ENCODE measurements at regions not wholly inside any gene's neighbourhood (a gene's known extent, or its start where the extent isn't known, plus 50 kb on each side); places are given as distances from the start of the nearest gene placed in this dataset.
A peak's percentile ranks its signal among the peaks of the same experiment; 100 is the strongest.

DNA sequence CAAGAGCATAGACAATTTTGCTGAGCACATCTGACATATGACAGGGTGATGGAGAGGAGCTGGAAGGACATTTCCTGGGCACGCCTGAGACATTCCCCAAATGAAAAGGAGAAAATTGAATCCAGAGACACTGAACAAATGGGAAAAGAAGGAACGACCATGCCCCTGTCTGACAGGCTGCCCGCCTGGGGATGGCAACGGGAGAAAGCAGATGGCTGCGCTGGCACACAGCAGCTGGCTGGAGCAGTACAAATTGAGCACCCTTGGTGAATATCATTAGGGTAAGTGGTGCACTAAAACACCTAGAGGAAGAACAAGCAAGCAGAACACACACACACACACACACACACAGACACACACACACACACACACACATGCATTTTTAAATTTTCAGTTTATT is 174.3 kb upstream of the DUSP10 start:
- DNase-seq (ENCODE audit: low read depth in 2 of 2), result no peak

DNA sequence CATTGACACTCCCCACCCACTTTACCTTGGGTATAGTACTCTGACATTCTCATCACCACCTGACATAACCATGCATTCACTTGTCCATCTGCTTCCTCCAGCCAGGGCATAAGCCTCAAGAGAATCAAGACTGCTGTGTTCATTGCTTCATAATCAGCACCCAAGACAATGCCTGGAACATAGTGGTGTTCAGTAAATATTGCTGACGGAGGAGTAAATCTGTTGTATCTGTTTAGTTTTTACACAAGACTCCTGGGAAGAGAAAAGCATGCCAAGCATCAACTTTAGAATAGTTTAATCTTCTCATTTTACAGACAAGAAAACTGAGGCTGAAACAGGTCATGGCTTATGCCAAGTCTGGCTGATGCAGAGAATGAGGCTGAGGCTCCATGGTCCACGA is 173.9 kb upstream of the DUSP10 start:
- DNase-seq (ENCODE audit: low read depth in 2 of 2), result no peak

GRCh38 chr1:221913351-221913892 is 171.5 kb upstream of the DUSP10 start:
- no peak for DNase-seq (ENCODE audit: low read depth in 2 of 2)

- no peak for DNase-seq (ENCODE audit: low read depth in 2 of 2)
Measured at GRCh38 chr1:221912230-221912629, 170.3 kb upstream of the DUSP10 start.

GRCh38 chr1:221911714-221912113 is 169.8 kb upstream of the DUSP10 start:
- DNase-seq (ENCODE audit: low read depth in 2 of 2), result no peak

DNA sequence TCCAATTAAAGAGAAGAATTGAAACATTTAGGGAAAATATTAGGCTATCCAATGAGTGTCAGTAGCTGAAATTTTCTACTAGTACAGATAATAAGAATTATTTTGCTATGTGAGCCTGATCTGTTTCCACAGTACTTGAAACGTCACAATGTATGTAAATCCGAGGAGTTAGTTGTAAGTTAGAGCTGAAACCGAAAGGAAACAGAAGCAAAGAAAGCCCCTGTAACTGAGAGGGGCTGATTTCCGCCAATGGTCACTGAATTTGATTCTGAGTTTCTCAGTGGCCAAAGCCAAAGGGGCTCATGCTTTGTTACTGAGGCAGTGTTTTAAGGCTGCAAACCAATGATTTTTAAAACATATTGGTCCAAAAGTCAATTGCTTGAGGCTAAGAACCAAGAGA is 168.3 kb upstream of the DUSP10 start:
- no peak for DNase-seq (ENCODE audit: low read depth in 2 of 2)

- DNase-seq (ENCODE audit: low read depth in 2 of 2), result no peak
Measured at GRCh38 chr1:221908573-221908972, 166.7 kb upstream of the DUSP10 start.

GRCh38 chr1:221907166-221907932 is 165.5 kb upstream of the DUSP10 start:
- no peak for DNase-seq (ENCODE audit: low read depth in 2 of 2)

DNA sequence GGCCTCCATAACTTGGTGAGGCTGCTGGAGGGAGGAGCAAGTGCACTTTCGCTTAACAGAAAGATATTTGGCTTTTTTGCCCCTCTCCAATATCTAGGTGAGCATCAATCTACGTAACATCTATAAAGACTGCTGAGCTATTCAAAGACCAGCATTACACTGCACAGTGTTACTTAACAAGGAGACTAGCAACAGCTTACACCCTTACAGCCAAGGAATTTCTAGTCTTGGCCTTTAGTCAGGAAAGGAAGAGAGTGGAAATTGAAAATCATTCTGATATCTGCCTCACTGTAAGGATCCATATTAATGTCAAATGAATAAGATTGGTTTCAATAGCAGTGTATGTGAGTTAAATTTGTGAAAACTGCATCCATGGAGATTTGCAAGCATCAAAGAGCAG is 163.9 kb upstream of the DUSP10 start:
- DNase-seq (ENCODE audit: low read depth in 2 of 2), result no peak

DNA sequence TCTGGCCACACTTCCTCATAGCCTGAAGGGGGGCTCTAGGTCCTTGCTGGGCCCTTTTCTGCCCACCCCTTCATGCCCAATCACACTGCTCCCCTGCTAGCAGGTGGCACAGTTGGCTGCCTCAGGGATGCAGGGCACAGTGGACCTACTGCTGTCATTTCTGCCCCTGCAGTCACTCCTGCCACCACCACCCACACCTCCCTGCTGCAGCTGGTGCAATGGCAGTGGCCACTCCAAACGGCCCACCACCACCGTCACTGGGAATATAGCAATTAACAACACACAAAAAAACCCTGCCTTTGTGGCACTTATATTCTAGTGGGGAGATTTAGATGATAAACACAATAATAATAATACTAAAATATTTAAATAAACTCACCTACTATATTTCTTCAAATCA is 162.4 kb upstream of the DUSP10 start:
- no peak for DNase-seq (ENCODE audit: low read depth in 2 of 2)

- DNase-seq (ENCODE audit: low read depth in 2 of 2), result no peak
Measured at GRCh38 chr1:221903594-221903993, 161.7 kb upstream of the DUSP10 start.

GRCh38 chr1:221902961-221903360 is 161.1 kb upstream of the DUSP10 start:
- DNase-seq (ENCODE audit: low read depth in 2 of 2), result no peak

DNA sequence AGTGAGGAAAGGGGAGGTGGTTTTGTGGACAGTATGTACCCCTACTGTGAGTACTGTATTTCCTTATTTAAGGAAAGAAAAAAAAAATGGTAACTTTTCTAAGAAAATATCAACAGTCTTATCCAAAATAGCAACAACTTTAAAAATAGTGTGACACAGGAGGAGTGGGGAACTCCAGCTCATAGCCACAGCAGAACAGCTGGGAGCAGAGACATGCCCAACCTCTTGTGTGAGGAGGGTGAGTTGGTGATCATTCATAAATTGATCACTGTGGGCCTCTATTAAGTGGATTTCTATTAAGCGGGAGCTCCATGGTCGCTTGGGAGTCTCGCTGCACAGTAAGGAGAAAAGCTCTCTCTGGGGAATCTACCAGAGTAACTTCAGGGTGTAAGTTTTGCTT is 158.8 kb upstream of the DUSP10 start:
- DNase-seq (ENCODE audit: low read depth in 2 of 2), result no peak

GRCh38 chr1:221897321-221897721 is 155.4 kb upstream of the DUSP10 start:
- peak; percentile 27 to 36 for DNase-seq (ENCODE audit: low read depth in 2 of 2)

DNA sequence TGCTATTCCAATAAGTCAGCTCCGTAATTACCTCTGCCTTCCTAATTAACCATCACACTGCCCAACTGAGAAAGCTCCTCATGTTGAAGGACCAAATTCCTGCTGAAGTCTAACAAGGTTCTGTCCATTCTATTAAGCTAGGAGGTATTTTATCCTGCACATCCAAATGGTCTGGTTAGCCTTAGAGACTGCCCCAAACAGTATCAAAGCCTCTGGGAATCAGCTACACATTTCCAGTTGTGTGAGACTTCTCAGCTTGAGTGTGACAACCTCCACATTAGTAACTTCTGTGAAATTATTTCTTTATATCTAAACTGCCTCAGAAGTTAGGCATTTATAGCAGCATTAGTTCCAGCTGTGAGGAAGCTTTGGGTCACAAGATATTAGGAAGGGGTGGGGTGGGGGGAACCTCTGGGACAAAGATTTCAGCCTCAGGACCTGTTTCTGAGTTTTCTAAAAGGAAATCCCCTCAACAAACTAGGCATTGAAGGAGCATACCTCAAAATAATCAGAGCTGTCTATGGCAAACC is 150.5 kb upstream of the DUSP10 start:
- no peak for DNase-seq (ENCODE audit: low read depth in 2 of 2)

GRCh38 chr1:221891708-221892107 is 149.8 kb upstream of the DUSP10 start:
- peak in 1 of 2 experiments; percentile 20 for DNase-seq (ENCODE audit: low read depth in 2 of 2)

DNA sequence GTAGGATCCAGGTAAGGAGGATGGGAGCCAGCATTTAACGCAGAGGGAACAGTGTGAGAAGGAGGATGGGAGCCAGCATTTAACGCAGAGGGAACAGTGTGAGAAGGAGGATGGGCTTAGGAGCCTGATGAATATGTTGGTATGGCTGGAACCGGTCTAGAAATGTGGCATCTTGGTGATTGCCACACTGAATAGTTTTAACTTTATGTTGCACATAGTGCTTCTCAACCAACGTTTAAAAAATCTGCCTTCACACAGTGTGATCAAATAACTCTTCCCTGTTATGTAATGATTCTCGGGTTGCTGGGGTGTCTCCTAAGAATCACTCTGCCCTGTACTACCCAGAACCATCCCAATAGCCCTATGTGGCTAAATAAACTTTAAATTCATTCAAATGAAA is 146.9 kb upstream of the DUSP10 start:
- DNase-seq (ENCODE audit: low read depth in 2 of 2), result no peak

DNA sequence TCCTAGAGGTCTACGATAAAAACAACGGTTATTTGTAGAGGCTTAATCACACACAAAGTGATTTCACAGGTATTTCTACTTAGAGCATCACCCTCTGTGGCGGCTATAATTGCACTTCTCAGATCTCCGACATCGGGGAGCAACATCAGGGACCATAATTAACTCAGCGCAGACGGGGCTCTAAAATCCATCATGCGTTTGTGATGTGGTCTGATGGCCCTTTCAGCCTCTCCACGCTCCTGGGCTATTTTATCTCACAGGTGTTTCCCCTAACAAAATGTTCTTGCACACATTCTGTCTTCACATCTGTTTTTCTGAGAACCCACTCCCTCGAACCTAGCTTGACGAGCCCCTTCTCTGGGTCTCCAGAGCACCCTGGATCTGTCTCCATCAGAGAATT is 146.3 kb upstream of the DUSP10 start:
- DNase-seq (ENCODE audit: low read depth in 2 of 2), result no peak

DNA sequence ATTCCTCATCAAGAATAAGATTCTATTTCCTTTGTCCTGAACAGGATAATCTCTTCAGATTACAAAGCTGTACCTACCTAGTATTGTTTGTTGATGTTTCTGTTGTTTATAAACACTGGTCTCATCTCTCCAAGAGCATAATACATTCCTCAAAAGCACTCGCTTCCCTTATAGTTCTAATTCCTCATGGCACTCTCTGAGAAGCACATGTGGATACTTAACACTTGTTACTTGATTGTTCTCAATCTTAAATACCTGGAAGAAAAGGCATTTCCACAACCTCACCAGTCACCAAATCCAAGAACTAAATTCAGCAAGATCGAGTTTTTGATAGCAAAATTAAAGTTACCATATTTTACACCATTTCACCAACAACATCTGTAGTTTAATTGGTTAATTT is 145.9 kb upstream of the DUSP10 start:
- no peak for DNase-seq (ENCODE audit: low read depth in 2 of 2)

DNA sequence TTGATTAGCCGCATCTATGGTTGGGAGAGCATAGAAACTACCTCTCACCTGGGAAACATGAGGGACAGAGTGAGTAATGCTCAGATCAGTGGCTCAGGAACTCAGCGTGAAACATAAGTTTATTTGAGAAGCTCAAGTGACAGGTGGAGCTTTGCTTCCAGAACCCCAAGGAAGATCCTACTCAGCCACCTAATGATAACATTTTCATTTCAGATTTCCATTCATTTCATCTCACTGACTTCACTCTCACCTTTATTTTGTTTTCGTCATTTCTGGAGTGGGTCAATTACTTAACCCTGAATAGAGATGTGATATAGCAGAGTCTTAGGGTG is 145.5 kb upstream of the DUSP10 start:
- no peak for DNase-seq (ENCODE audit: low read depth in 2 of 2)

DNA sequence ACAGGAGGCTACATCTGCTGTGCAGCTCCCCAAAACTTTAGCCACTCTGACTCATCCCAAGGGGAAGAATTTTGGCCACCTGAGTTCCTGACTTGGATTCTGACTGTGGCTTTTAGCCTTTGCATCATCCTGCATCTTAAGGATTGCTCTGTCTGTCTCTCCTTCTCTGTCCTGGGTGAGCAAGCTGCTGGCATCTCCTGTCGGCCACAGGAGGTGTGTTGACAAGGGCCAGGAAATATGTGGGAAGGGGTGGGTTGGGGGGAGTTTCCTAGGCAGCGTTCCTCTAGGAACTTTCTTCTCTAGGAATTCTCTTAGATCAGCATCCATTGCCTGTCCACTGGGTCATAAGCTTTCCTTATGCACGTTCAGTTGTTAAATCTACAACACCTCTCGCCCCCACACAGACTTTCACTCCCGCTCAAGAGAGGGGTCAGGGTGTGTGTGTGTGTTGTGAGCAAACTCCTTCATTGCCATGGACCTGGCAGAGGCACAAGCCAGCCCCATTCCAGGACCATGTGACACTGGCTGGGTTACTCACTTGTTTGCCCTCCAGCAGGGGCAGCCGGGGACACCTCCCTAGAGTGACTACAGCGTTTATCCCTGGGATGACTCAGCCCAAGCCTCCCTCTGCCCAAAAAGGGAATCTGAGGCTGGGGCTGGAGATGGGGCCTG is 145.0 kb upstream of the DUSP10 start:
- DNase-seq (ENCODE audit: low read depth in 2 of 2), result peak; percentile 57 to 59

- no peak for DNase-seq (ENCODE audit: low read depth in 2 of 2)
Measured at GRCh38 chr1:221886311-221886710, 144.4 kb upstream of the DUSP10 start.

- DNase-seq (ENCODE audit: low read depth in 2 of 2), result no peak
Measured at GRCh38 chr1:221884821-221885220, 142.9 kb upstream of the DUSP10 start.

Data from fibroblast of skin of left quadriceps (primary cell).